ENCODE measurements at regions not wholly inside any gene's neighbourhood (a gene's known extent, or its start where the extent isn't known, plus 50 kb on each side); places are given as distances from the start of the nearest gene placed in this dataset.
"Not testable (repeated sequence)": the region's sequence is repeated elsewhere in the genome, so short reads cannot be mapped to it uniquely, and the experiment has no call there.

DNA sequence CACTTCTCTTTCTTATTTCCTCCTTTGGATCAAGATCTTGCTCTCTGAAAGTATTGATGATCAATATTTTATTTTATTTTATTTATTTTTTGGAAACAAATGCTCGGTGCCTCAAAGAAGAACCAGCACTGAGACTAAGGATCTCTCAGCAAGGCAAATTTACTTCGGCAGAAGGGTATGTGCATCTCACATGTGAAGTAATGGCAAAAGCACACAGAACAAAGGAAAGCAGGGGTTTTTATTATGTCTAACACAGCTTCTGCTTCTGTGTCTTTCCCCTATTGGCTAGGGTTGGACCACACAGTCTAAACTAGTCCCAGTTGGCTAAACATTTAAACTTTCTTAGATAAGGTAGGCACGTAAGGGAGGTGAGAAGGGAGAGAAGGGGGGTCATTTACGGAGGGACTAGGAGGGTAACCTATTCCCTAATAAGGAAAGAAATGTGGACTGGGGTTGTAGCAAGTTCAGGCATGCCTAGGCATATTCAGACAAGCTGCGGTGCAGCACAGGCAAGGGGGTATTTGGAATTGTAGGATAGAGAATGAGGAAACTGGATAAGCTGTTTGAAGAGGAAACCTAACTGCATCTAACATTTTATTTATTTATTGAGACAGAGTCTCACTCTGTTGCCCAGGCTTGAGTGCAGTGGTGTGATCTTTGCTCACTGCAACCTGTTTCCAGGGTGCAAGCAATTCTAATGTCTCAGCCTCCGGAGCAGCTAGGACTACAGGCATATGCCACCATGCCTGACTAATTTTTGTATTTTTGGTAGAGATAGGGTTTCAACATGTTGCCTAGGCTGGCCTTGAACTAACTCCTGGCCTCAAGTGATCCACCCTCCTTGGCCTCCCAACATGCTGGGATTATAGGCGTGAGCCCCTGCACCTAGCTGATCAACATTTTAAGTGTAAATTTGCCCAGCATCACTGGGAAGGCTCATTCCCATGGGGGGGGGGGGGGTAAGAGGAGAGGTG, 90.0 kb upstream of the EIF5 start:
- no peak for DNase-seq (ENCODE audit: low read depth)
- no peak overlapping the region for H3K4me3 ChIP-seq (ENCODE audit: low read depth, low read length)
- no peak for TF ChIP-seq CTCF (conservative IDR thresholded peaks at IDR 0.05; ENCODE audit: low read depth, low read length)

DNA sequence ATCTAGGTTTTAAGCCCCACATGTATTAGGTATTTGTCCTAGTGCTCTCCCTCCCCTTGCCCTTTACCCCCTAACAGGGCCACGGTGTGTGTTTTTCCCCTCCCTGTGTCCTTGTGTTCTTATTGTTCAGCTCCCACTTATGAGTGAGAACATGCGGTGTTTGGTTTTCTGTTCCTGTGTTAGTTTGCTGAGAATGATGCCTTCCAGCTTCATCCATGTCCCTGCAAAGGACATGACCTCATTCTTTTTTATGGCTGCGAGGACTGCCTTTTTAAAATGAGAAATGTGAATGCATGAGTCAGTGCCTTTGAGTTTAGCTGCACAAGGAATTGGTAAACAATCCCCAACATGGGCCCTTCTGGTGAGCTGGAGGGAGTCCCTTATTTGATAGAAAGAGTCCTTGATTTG, 88.4 kb upstream of the EIF5 start:
- peak; percentile 45 for DNase-seq (ENCODE audit: low read depth)
- not testable (repeated sequence) for H3K4me3 ChIP-seq (ENCODE audit: low read depth, low read length)

GRCh38 chr14:103246070-103246469, 88.0 kb upstream of the EIF5 start:
- no peak for TF ChIP-seq CTCF (conservative IDR thresholded peaks at IDR 0.05; ENCODE audit: low read depth, low read length)
- no peak for DNase-seq (ENCODE audit: low read depth)
- no peak overlapping the region for H3K4me3 ChIP-seq (ENCODE audit: low read depth, low read length)

GRCh38 chr14:103247169-103247606, 86.8 kb upstream of the EIF5 start:
- DNase-seq (ENCODE audit: low read depth) = no peak
- no peak overlapping the region for H3K4me3 ChIP-seq (ENCODE audit: low read depth, low read length)
- no peak for TF ChIP-seq CTCF (conservative IDR thresholded peaks at IDR 0.05; ENCODE audit: low read depth, low read length)

- H3K4me3 ChIP-seq (ENCODE audit: low read depth, low read length) = no peak overlapping the region
- DNase-seq (ENCODE audit: low read depth) = no peak
- no peak for TF ChIP-seq CTCF (conservative IDR thresholded peaks at IDR 0.05; ENCODE audit: low read depth, low read length)
Measured at GRCh38 chr14:103250181-103250580, 83.9 kb upstream of the EIF5 start.

- TF ChIP-seq CTCF (conservative IDR thresholded peaks at IDR 0.05; ENCODE audit: low read depth, low read length) = no peak
- no peak overlapping the region for H3K4me3 ChIP-seq (ENCODE audit: low read depth, low read length)
- DNase-seq (ENCODE audit: low read depth) = no peak
Measured at GRCh38 chr14:103250874-103251273, 83.2 kb upstream of the EIF5 start.

DNA sequence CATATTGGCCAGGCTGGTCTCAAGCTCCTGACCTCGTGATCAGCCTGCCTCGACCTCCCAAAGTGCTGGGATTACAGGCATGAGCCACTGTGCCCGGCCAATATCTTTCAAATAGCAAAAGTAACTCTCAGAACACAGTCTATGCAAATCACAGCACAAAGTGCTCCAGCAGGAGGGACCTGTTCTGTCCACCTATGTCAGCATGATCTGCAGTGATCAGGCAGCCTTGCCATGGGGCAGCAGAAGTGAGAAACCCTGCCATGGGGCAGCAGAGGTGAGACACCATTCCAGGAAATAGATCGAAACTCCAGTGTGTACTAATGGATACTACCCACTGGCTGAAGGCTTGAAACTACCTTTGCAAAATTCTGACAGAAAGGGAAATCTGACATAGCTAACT, 78.5 kb upstream of the EIF5 start:
- no peak for DNase-seq (ENCODE audit: low read depth)
- no peak overlapping the region for H3K4me3 ChIP-seq (ENCODE audit: low read depth, low read length)
- TF ChIP-seq CTCF (conservative IDR thresholded peaks at IDR 0.05; ENCODE audit: low read depth, low read length) = no peak
